GM23338 (cell line): ENCODE measurements at regions not wholly inside any gene's neighbourhood (a gene's known extent, or its start where the extent isn't known, plus 50 kb on each side); places are given as distances from the start of the nearest gene placed in this dataset.

ENCODE experiments used
- CREB1 ChIP-seq: fragments of 250-450 bp; sonication (Bioruptor Pico); IDR thresholded peaks from 2 replicates; pipeline ENCODE4 v1.5.0; 2020; ENCODE audit warnings: low read depth, mild to moderate bottlenecking, moderate library complexity
- CTCF ChIP-seq, 2 experiments: fragments of 200-600 bp in 1 of 2; sonication (generic) in 1 of 2; conservative IDR thresholded peaks; 2 replicates each; pipeline versions ENCODE4 v1.5.1 to v1.6.1; 2016 to 2017; ENCODE audit warnings: antibody characterized with exemption in 2 of 2, low read depth in 2 of 2, mild to moderate bottlenecking in 2 of 2, moderate library complexity in 1 of 2
- REST ChIP-seq: IDR thresholded peaks from one replicate; pipeline ENCODE4 v1.6.1; 2018; ENCODE audit warnings: antibody characterized with exemption; ENCODE audit not compliant: unreplicated experiment
- ZNF114 ChIP-seq: fragments of 250-450 bp; sonication (Bioruptor Pico); IDR thresholded peaks from 2 replicates; pipeline ENCODE4 v1.5.0; 2020; ENCODE audit warnings: mild to moderate bottlenecking, moderate library complexity
- ZNF462 ChIP-seq: fragments of 250-450 bp; sonication (Bioruptor Pico); IDR thresholded peaks from 2 replicates; pipeline ENCODE4 v1.5.0; 2020; ENCODE audit warnings: mild to moderate bottlenecking, moderate library complexity

- no peak for TF ChIP-seq ZNF462 (CRISPR knock-in tag)
- no peak for TF ChIP-seq ZNF114 (CRISPR knock-in tag)
- no peak for TF ChIP-seq CTCF (conservative IDR thresholded peaks at IDR 0.05; ENCODE audit: low read depth in 2 of 2)
- no peak for TF ChIP-seq CREB1
- TF ChIP-seq REST = no peak
Measured at GRCh38 chrX:39384996-39385395, 583.7 kb downstream of the MID1IP1 start (continued).
